Osteocyte (in vitro differentiated cells): ENCODE measurements at regions not wholly inside any gene's neighbourhood (a gene's known extent, or its start where the extent isn't known, plus 50 kb on each side); places are given as distances from the start of the nearest gene placed in this dataset.

ENCODE experiments used
- DNase-seq: peaks from one replicate; pipeline ENCODE4 v3.0.0; 2021; ENCODE audit warnings: mixed read lengths; ENCODE audit not compliant: unreplicated experiment; ENCODE audit errors: extremely low spot score
- H3K27ac Mint-ChIP-seq: one replicate; pipeline ENCODE4 v1.8.0; 2021; ENCODE audit warnings: mild to moderate bottlenecking, mixed read lengths; ENCODE audit not compliant: unreplicated experiment
- H3K27me3 Mint-ChIP-seq: one replicate; pipeline ENCODE4 v1.8.0; 2021; ENCODE audit warnings: mixed read lengths; ENCODE audit not compliant: unreplicated experiment
- H3K36me3 Mint-ChIP-seq: one replicate; pipeline ENCODE4 v1.8.0; 2021; ENCODE audit warnings: mixed read lengths; ENCODE audit not compliant: unreplicated experiment
- H3K4me1 Mint-ChIP-seq: one replicate; pipeline ENCODE4 v1.8.0; 2021; ENCODE audit warnings: mixed read lengths; ENCODE audit not compliant: unreplicated experiment
- H3K4me3 Mint-ChIP-seq: one replicate; pipeline ENCODE4 v1.8.0; 2021; ENCODE audit warnings: mild to moderate bottlenecking, moderate library complexity, mixed read lengths; ENCODE audit not compliant: unreplicated experiment
- H3K9me3 Mint-ChIP-seq: one replicate; pipeline ENCODE4 v1.8.0; 2021; ENCODE audit warnings: mixed read lengths; ENCODE audit not compliant: unreplicated experiment
- CTCF ChIP-seq: fragments of 200-600 bp; sonication (generic); IDR thresholded peaks from 2 replicates; pipeline ENCODE4 v1.5.0; 2021; ENCODE audit warnings: antibody characterized with exemption, mild to moderate bottlenecking, moderate library complexity

- Mint-ChIP-seq H3K4me3 (no peak overlapping the region), H3K27ac (no peak overlapping the region), H3K9me3 (no peaks in the 10 kb centered on the region), H3K27me3 (peaks cover 14% of the 10 kb centered on the region), H3K36me3 (no peaks in the 10 kb centered on the region), H3K4me1 (no peaks in the 10 kb centered on the region)
- no peak for DNase-seq
- TF ChIP-seq CTCF, result no peak
Observed at GRCh38 chr20:9981829-9982228, 53.0 kb upstream of the ANKEF1 start.

GRCh38 chr20:9978397-9979004 lies 56.3 kb upstream of the ANKEF1 start:
- Mint-ChIP-seq H3K4me3 (no peak overlapping the region), H3K36me3 (no peaks in the 10 kb centered on the region), H3K4me1 (no peaks in the 10 kb centered on the region), H3K9me3 (no peaks in the 10 kb centered on the region), H3K27me3 (peaks cover 31% of the 10 kb centered on the region), H3K27ac (no peak overlapping the region)
- peak; percentile 93 for TF ChIP-seq CTCF
- no peak for DNase-seq

- no peak overlapping the region for H3K4me3 Mint-ChIP-seq
- H3K9me3 Mint-ChIP-seq, result no peaks in the 10 kb centered on the region
- H3K36me3 Mint-ChIP-seq, result no peaks in the 10 kb centered on the region
- peaks cover 32% of the 10 kb centered on the region for H3K27me3 Mint-ChIP-seq
- no peaks in the 10 kb centered on the region for H3K4me1 Mint-ChIP-seq
- DNase-seq, result no peak
- TF ChIP-seq CTCF, result no peak
- H3K27ac Mint-ChIP-seq, result no peak overlapping the region
Observed at GRCh38 chr20:9977629-9978028, 57.2 kb upstream of the ANKEF1 start.

- Mint-ChIP-seq H3K27me3 (peaks cover 45% of the 10 kb centered on the region), H3K4me3 (no peak overlapping the region), H3K9me3 (no peaks in the 10 kb centered on the region), H3K36me3 (no peaks in the 10 kb centered on the region), H3K27ac (no peak overlapping the region), H3K4me1 (no peaks in the 10 kb centered on the region)
- no peak for DNase-seq
- no peak for TF ChIP-seq CTCF
Observed at GRCh38 chr20:9974324-9974723, 60.5 kb upstream of the ANKEF1 start.

- no peak for TF ChIP-seq CTCF
- no peak for DNase-seq
- Mint-ChIP-seq H3K4me1 (no peaks in the 10 kb centered on the region), H3K4me3 (no peak overlapping the region), H3K9me3 (no peaks in the 10 kb centered on the region), H3K27ac (no peak overlapping the region), H3K36me3 (no peaks in the 10 kb centered on the region), H3K27me3 (peaks cover 56% of the 10 kb centered on the region)
Observed at GRCh38 chr20:9971746-9972145, 63.0 kb upstream of the ANKEF1 start.
